Vagina (tissue), 2 donors: ENCODE measurements at regions not wholly inside any gene's neighbourhood (a gene's known extent, or its start where the extent isn't known, plus 50 kb on each side); places are given as distances from the start of the nearest gene placed in this dataset.

Source experiments
- DNase-seq, 2 donors: peaks; one replicate each; pipeline ENCODE4 v3.0.0-alpha.2; 2017; ENCODE audit errors: extremely low spot score in 2 of 2
- H3K27ac ChIP-seq: fragments of 200-600 bp; sonication (generic); one replicate; pipeline ENCODE4 v1.5.1; 2019
- H3K27me3 ChIP-seq: fragments of 200-600 bp; sonication (generic); one replicate; pipeline ENCODE4 v1.5.1; 2019
- H3K36me3 ChIP-seq, 2 donors: fragments of 200-600 bp; sonication (generic); one replicate each; pipeline ENCODE4 v1.5.1; 2017 to 2019
- H3K4me1 ChIP-seq: fragments of 200-600 bp; sonication (generic); one replicate; pipeline ENCODE4 v1.5.1; 2019
- H3K4me3 ChIP-seq, 2 donors: fragments of 200-600 bp; sonication (generic); 1 replicate in 1 of 2; 2 replicates in 1 of 2; pipeline ENCODE4 v1.5.1; 2016 to 2019
- H3K9me3 ChIP-seq: fragments of 200-600 bp; sonication (generic); one replicate; pipeline ENCODE4 v1.5.1; 2019
- CTCF ChIP-seq, 3 experiments: fragments of 450-650 bp in 2 of 3; fragments of 200-600 bp in 1 of 3; sonication (generic) in 1 of 3; IDR thresholded peaks; one replicate each; pipeline ENCODE4 v1.5.1; 2017 to 2019; ENCODE audit warnings: antibody characterized with exemption in 3 of 3, mild to moderate bottlenecking in 2 of 3, moderate library complexity in 2 of 3
- POLR2A ChIP-seq, 2 donors: fragments of 450-650 bp; IDR thresholded peaks; one replicate each; pipeline ENCODE4 v1.6.1; 2017; ENCODE audit warnings: antibody characterized with exemption in 2 of 2, mild to moderate bottlenecking in 2 of 2, moderate library complexity in 2 of 2
- POLR2AphosphoS5 ChIP-seq, 2 donors: sonication (generic); formaldehyde crosslinking; IDR thresholded peaks; one replicate each; pipeline ENCODE4 v1.9.0; 2017; ENCODE audit warnings: antibody characterized with exemption in 2 of 2, mild to moderate bottlenecking in 2 of 2, low read depth in 1 of 2; ENCODE audit not compliant: insufficient read depth in 1 of 2
- intact Hi-C: fragments of 100-400 bp; cut with DNase I; formaldehyde crosslinking; loops from one replicate; pipeline ENCODE4 v1.15.1; 2023

- no peaks in the 10 kb centered on the region for H3K36me3 ChIP-seq
- TF ChIP-seq POLR2AphosphoS5 (IDR thresholded peaks at IDR 0.05; ENCODE audit: insufficient read depth in 1 of 2, low read depth in 1 of 2) (no peak), POLR2A (IDR thresholded peaks at IDR 0.05) (no peak), CTCF (IDR thresholded peaks at IDR 0.05) (no peak)
- H3K4me1 ChIP-seq: no peaks in the 10 kb centered on the region
- H3K4me3 ChIP-seq: no peak overlapping the region
- no peaks in the 10 kb centered on the region for H3K9me3 ChIP-seq
- intact Hi-C loops: no loop called here
- H3K27me3 ChIP-seq: no peaks in the 10 kb centered on the region
- DNase-seq: no peak
- no peak overlapping the region for H3K27ac ChIP-seq
Observed at GRCh38 chr9:28927691-28928090, 1354.4 kb upstream of the C9orf72 start.

GRCh38 chr9:28929433-28929832 is 1356.2 kb upstream of the C9orf72 start:
- Histone ChIP-seq H3K27me3 (no peaks in the 10 kb centered on the region), H3K9me3 (no peaks in the 10 kb centered on the region), H3K4me1 (no peaks in the 10 kb centered on the region), H3K27ac (no peak overlapping the region), H3K4me3 (no peak overlapping the region), H3K36me3 (no peaks in the 10 kb centered on the region)
- intact Hi-C loops: no loop called here
- no peak for TF ChIP-seq POLR2AphosphoS5 (IDR thresholded peaks at IDR 0.05; ENCODE audit: insufficient read depth in 1 of 2, low read depth in 1 of 2)
- no peak for TF ChIP-seq CTCF (IDR thresholded peaks at IDR 0.05)
- TF ChIP-seq POLR2A (IDR thresholded peaks at IDR 0.05): no peak
- DNase-seq: no peak

GRCh38 chr9:28930766-28931165 is 1357.5 kb upstream of the C9orf72 start:
- H3K27ac ChIP-seq: no peak overlapping the region
- no peaks in the 10 kb centered on the region for H3K36me3 ChIP-seq
- no peaks in the 10 kb centered on the region for H3K4me1 ChIP-seq
- no peak for DNase-seq
- no peaks in the 10 kb centered on the region for H3K9me3 ChIP-seq
- no peak for TF ChIP-seq POLR2AphosphoS5 (IDR thresholded peaks at IDR 0.05; ENCODE audit: insufficient read depth in 1 of 2, low read depth in 1 of 2)
- no peak overlapping the region for H3K4me3 ChIP-seq
- intact Hi-C loops: no loop called here
- no peaks in the 10 kb centered on the region for H3K27me3 ChIP-seq

GRCh38 chr9:28934111-28934510 is 1360.8 kb upstream of the C9orf72 start:
- DNase-seq: no peak
- no peaks in the 10 kb centered on the region for H3K27me3 ChIP-seq
- intact Hi-C loops: no loop called here
- H3K36me3 ChIP-seq: no peaks in the 10 kb centered on the region
- no peaks in the 10 kb centered on the region for H3K9me3 ChIP-seq
- no peaks in the 10 kb centered on the region for H3K4me1 ChIP-seq
- no peak overlapping the region for H3K27ac ChIP-seq
- no peak overlapping the region for H3K4me3 ChIP-seq
- no peak for TF ChIP-seq CTCF (IDR thresholded peaks at IDR 0.05)
- TF ChIP-seq POLR2AphosphoS5 (IDR thresholded peaks at IDR 0.05; ENCODE audit: insufficient read depth in 1 of 2, low read depth in 1 of 2): no peak
- no peak for TF ChIP-seq POLR2A (IDR thresholded peaks at IDR 0.05)

GRCh38 chr9:28938981-28939380 is 1365.7 kb upstream of the C9orf72 start:
- H3K27ac ChIP-seq: no peak overlapping the region
- intact Hi-C loops: no loop called here
- H3K9me3 ChIP-seq: no peaks in the 10 kb centered on the region
- H3K27me3 ChIP-seq: no peaks in the 10 kb centered on the region
- no peaks in the 10 kb centered on the region for H3K36me3 ChIP-seq
- no peak overlapping the region for H3K4me3 ChIP-seq
- TF ChIP-seq CTCF (IDR thresholded peaks at IDR 0.05) (no peak), POLR2A (IDR thresholded peaks at IDR 0.05) (no peak), POLR2AphosphoS5 (IDR thresholded peaks at IDR 0.05; ENCODE audit: insufficient read depth in 1 of 2, low read depth in 1 of 2) (no peak)
- no peak for DNase-seq
- no peaks in the 10 kb centered on the region for H3K4me1 ChIP-seq

- intact Hi-C loops: no loop called here
- no peaks in the 10 kb centered on the region for H3K9me3 ChIP-seq
- no peak for DNase-seq
- no peaks in the 10 kb centered on the region for H3K4me1 ChIP-seq
- H3K27me3 ChIP-seq: no peaks in the 10 kb centered on the region
- no peak overlapping the region for H3K4me3 ChIP-seq
- H3K36me3 ChIP-seq: no peaks in the 10 kb centered on the region
- TF ChIP-seq CTCF (IDR thresholded peaks at IDR 0.05): no peak
- no peak for TF ChIP-seq POLR2A (IDR thresholded peaks at IDR 0.05)
- no peak overlapping the region for H3K27ac ChIP-seq
Observed at GRCh38 chr9:28941856-28942255, 1368.6 kb upstream of the C9orf72 start.
